Thyroid gland (tissue), 4 donors: ENCODE measurements at regions not wholly inside any gene's neighbourhood (a gene's known extent, or its start where the extent isn't known, plus 50 kb on each side); places are given as distances from the start of the nearest gene placed in this dataset.

Source experiments
- POLR2A ChIP-seq, 2 donors: fragments of 450-650 bp; IDR thresholded peaks; one replicate each; pipeline ENCODE4 v1.6.1; 2017; ENCODE audit warnings: antibody characterized with exemption in 2 of 2, mild to moderate bottlenecking in 2 of 2, moderate library complexity in 1 of 2
- TF ChIP-seq, protein P1 (sequence below), 6 experiments: fragments of 200-600 bp in 3 of 6; fragments of 450-650 bp in 3 of 6; sonication (generic) in 3 of 6; IDR thresholded peaks; one replicate each; pipeline ENCODE4 v1.5.1; 2016 to 2019; ENCODE audit warnings: antibody characterized with exemption in 6 of 6, mild to moderate bottlenecking in 2 of 6, inconsistent platforms in 1 of 6, moderate library complexity in 1 of 6

DNA sequence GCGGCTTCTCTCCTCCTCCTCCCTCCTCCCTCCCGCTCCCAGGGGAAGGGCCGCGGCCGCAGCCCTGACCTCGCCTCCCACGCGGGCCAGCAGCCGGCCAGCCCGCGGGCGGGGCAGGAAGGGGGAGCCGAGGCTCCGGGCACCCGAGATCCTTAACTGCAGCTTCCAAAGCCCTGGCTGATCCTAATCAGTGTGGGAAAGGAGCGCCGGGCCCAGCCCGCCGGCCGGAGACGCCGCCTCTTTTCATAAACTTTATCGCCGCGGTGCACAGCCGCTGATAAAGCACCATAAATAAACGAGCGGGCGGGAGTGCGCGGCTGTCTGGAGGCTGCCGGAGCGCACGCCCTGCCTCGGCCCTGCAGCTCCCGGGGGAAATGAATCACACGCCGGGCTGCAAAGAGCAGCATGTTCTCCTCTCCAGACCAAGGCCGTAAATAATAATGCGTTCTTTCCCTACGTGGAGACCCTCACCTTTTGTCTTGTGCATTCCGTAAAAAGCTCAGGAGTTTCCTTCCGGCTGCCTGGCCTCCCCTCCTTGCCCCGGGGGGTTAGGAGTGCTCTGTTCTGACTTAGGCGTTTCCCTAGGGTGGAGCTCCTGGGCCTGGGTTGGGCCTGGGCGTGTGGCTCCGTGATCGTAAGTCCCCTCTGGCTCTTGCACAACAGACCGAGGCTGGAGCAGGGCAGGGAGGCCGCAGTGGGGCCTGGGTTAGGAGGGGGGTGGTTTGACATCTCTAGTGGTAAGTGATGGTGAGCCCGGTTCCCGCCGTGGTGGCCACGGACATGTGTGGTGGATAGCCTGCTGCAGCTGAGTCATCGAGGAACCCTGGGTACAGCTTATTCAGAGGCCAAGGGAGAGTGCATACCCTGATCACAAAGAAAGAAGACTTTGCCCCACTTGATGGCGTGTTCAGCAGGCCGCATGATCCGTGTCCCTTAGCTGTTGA lies 132.6 kb upstream of the HES1 start:
- TF ChIP-seq, protein P1, sequence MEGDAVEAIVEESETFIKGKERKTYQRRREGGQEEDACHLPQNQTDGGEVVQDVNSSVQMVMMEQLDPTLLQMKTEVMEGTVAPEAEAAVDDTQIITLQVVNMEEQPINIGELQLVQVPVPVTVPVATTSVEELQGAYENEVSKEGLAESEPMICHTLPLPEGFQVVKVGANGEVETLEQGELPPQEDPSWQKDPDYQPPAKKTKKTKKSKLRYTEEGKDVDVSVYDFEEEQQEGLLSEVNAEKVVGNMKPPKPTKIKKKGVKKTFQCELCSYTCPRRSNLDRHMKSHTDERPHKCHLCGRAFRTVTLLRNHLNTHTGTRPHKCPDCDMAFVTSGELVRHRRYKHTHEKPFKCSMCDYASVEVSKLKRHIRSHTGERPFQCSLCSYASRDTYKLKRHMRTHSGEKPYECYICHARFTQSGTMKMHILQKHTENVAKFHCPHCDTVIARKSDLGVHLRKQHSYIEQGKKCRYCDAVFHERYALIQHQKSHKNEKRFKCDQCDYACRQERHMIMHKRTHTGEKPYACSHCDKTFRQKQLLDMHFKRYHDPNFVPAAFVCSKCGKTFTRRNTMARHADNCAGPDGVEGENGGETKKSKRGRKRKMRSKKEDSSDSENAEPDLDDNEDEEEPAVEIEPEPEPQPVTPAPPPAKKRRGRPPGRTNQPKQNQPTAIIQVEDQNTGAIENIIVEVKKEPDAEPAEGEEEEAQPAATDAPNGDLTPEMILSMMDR (IDR thresholded peaks at IDR 0.05) = no peak
- TF ChIP-seq POLR2A (IDR thresholded peaks at IDR 0.05) = peak in 1 of 2 donors; percentile 29
